Effector memory CD4-positive, alpha-beta T cell (primary cell): ENCODE measurements at regions not wholly inside any gene's neighbourhood (a gene's known extent, or its start where the extent isn't known, plus 50 kb on each side); places are given as distances from the start of the nearest gene placed in this dataset.

Experiments used
- DNase-seq, 3 donors: peaks; one replicate each; pipeline ENCODE4 v3.0.0-alpha.2; 2020
- H3K27ac ChIP-seq: 2 replicates; pipeline ENCODE4 v1.7.0; 2013; ENCODE audit warnings: mild to moderate bottlenecking, low read length, moderate library complexity; ENCODE audit not compliant: insufficient read depth, poor library complexity, severe bottlenecking
- H3K27me3 ChIP-seq: replicated peaks from 2 replicates; pipeline ENCODE4 v1.7.0; 2013; ENCODE audit warnings: mild to moderate bottlenecking, low read length; ENCODE audit not compliant: insufficient read depth, control insufficient read depth, poor library complexity, severe bottlenecking
- H3K36me3 ChIP-seq: 2 replicates; pipeline ENCODE4 v1.7.0; 2013; ENCODE audit warnings: mild to moderate bottlenecking, low read length, moderate library complexity; ENCODE audit not compliant: control insufficient read depth, insufficient read depth
- H3K4me1 ChIP-seq: 2 replicates; pipeline ENCODE4 v1.7.0; 2013; ENCODE audit warnings: low read length, mild to moderate bottlenecking; ENCODE audit not compliant: control insufficient read depth, insufficient read depth, poor library complexity, severe bottlenecking
- H3K4me3 ChIP-seq: 2 replicates; pipeline ENCODE4 v1.7.0; 2013; ENCODE audit warnings: low read length, low read depth, mild to moderate bottlenecking; ENCODE audit not compliant: insufficient read depth, poor library complexity, severe bottlenecking
- H3K9me3 ChIP-seq: 2 replicates; pipeline ENCODE4 v1.7.0; 2013; ENCODE audit warnings: mild to moderate bottlenecking, low read length, moderate library complexity; ENCODE audit not compliant: control insufficient read depth

DNA sequence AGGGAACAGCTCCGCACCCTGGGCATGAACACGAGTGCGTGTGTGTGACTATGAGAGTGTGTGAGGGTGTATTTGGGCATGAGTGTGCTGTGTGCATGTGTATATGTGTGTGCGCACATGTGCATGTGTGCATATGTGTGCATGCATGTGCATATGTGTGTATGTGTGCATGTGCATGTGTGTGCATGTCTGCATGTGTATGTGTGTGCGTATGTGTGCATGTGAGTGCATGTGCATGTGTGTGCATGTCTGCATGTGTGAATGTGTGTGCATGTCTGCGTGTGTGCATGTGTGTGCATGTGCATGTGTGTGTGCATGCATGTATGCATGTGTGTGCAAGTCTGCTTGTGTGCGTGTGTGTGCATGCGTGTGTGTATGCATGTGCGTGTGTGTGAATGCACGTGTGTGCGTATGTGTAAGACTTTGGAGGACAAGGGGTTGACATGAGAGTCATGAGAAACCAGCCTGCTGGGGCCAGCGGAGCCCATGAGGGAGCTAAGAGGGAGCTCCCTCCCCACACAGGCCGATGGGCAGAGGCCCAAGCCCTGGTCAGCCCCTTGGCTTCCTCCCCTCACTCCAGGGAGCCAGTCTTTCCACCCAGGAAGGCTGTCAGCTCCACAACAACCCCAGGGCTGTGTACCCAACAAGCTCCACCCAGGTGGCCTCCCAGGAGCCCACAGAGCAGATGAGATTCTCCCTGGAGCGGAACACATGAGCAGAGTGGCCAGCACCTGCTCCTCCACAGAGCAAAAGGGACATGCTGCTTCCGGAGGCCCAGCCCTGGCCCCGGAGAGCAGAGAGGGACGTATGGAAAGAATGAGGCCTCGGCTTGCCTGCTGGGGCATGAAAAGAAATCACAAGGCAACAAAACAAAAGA is 142.5 kb upstream of the PPP2R2D start:
- H3K4me3 ChIP-seq = no peak overlapping the region
- no peaks in the 10 kb centered on the region for H3K4me1 ChIP-seq
- H3K36me3 ChIP-seq = no peaks in the 10 kb centered on the region
- DNase-seq = no peak
- H3K9me3 ChIP-seq = no peaks in the 10 kb centered on the region
- no peaks in the 10 kb centered on the region for H3K27me3 ChIP-seq
- H3K27ac ChIP-seq = no peak overlapping the region

DNA sequence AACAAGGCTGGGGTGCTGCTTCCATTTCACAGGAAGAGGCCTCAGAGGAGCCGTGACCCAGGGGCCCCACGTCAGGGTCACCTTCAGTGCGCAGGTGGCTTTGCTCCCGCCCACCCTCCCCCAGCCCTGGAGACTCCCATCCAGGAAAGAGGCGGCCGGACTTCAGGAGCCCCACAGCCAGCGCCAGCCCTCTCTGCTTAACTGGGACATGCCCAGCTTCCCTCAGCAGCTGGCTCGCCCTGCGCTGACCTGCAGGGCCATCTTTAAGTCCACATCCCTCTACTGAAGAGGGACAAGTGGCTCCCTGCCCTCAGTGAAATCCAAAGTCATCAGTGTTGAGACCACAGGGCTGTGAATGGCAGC is 141.9 kb upstream of the PPP2R2D start:
- no peak overlapping the region for H3K4me3 ChIP-seq
- no peaks in the 10 kb centered on the region for H3K9me3 ChIP-seq
- DNase-seq = no peak
- H3K27me3 ChIP-seq = no peaks in the 10 kb centered on the region
- H3K4me1 ChIP-seq = no peaks in the 10 kb centered on the region
- H3K27ac ChIP-seq = no peak overlapping the region
- no peaks in the 10 kb centered on the region for H3K36me3 ChIP-seq

DNA sequence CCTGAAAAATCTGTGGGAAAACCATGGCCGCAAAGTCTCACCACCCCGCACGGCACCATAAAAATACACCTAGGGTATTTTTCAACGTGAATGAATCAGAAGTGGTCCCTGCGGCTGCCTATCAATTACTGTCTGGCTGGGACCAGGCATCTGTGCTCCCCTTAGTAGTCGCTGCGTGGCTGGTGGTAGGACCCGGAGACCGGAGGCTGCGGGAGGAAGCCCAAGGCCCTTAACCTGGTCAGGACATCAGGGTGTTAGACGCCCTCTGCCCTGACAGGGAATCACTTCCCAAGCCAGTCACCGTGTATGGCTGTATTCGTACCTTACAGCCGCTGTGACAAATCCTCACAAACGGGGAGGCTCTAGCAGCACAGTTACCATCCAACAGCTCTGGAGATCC is 141.5 kb upstream of the PPP2R2D start:
- no peaks in the 10 kb centered on the region for H3K4me1 ChIP-seq
- no peak overlapping the region for H3K27ac ChIP-seq
- H3K9me3 ChIP-seq = no peaks in the 10 kb centered on the region
- no peaks in the 10 kb centered on the region for H3K27me3 ChIP-seq
- no peak overlapping the region for H3K4me3 ChIP-seq
- no peaks in the 10 kb centered on the region for H3K36me3 ChIP-seq
- DNase-seq = no peak

DNA sequence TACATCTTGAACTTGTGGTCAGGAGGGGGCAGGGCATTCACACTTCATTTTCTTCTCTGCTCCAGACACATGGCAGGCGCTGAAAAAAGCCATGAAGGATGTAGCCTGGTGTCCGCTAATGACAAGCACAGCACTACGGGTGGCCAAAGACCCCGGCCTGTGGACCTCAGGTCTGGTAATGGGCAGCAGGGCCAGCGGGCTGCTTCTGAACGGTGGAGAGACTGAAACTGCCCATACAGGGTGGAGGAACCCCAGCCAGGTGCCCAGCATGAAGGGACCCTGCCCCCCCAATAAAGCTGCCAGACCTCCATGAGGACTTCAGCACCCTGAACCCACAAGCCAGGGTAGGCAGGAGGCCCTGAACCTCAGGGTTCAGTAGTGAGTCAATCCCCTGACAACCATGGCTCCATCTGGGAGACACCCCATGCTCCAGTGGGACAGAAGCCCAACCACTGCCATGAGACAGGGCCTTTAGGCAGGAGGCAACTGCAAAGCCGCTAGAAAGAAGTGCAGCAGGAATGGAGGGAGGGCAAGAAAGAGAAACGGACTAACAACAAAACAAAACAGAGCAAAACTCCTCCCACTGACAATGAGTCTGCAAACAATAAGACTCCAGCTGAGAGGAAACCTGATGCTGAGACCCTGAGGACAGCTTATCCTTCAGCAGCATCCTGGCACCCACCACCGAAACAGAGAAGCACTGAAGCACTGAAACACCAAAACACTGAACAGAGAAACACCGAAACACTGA is 140.2 kb upstream of the PPP2R2D start:
- Histone ChIP-seq H3K9me3 (no peaks in the 10 kb centered on the region), H3K4me3 (no peak overlapping the region), H3K27ac (no peak overlapping the region), H3K36me3 (no peaks in the 10 kb centered on the region), H3K27me3 (no peaks in the 10 kb centered on the region), H3K4me1 (no peaks in the 10 kb centered on the region)
- DNase-seq = no peak

DNA sequence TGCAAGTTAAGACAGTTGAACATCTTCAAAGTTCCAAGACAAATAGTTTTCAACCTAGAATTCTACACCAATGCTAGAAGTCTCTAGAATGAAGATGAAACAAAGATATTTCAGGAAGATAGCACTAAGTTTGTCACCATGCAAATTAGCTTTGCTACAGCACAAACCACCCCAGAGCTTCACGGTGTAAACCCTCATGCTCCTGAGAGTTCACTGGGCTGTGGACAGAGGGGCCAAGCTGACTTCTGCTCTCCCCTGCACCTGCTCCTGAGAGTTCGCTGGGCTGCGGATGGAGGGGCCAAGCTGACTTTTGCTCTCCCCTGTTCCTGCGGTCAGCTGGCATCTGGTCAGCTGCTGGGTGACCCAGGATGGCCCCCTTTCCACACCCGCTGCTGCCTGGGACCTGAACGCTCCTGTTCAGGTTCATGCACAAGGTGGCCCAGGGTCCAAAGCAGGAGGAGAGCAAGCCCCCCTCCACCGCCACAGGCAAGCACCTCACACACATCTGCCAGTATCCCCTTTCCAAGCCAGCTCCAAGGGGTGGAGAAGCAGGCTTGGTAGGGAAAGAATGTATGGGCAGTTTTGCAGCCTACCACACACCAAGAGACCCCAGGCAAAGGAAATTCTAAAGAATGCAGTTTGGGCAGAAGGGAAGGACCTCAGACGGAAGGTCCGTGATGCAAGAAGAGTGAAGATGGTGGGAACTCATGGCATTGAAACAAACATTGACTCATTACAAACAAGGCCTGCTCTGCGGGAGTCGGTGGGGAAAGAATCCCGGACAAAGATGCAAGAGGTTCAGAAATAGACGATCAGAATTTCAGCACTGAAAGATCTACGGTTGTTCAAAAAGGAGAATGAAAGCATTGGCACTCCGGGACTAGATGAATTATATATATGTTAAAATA is 137.8 kb upstream of the PPP2R2D start:
- Histone ChIP-seq H3K36me3 (no peaks in the 10 kb centered on the region), H3K4me3 (no peak overlapping the region), H3K9me3 (no peaks in the 10 kb centered on the region), H3K27me3 (no peaks in the 10 kb centered on the region), H3K4me1 (no peaks in the 10 kb centered on the region), H3K27ac (no peak overlapping the region)
- DNase-seq = no peak

DNA sequence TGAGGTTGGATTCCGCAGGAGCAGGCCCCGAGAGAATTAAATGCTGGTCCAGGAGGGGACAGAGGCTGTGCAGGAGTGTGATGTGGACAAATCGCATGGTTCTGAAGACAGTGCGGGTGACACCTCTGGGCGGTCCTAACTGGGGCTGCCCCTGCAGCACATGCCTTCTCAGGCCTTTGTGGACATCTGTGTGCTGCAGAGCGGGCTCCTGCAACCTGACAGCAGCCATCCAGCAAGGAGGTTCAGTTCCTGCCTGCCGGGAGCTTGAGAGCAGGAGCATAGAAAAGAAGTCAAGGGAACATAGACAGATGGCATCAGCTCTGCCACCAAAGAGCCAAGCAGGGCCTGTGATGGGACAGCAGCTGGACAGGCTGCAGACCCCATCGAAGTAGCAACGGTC is 135.9 kb upstream of the PPP2R2D start:
- no peak overlapping the region for H3K27ac ChIP-seq
- H3K4me1 ChIP-seq = no peaks in the 10 kb centered on the region
- H3K9me3 ChIP-seq = no peaks in the 10 kb centered on the region
- no peaks in the 10 kb centered on the region for H3K36me3 ChIP-seq
- no peak overlapping the region for H3K4me3 ChIP-seq
- no peak for DNase-seq
- H3K27me3 ChIP-seq = no peaks in the 10 kb centered on the region

DNA sequence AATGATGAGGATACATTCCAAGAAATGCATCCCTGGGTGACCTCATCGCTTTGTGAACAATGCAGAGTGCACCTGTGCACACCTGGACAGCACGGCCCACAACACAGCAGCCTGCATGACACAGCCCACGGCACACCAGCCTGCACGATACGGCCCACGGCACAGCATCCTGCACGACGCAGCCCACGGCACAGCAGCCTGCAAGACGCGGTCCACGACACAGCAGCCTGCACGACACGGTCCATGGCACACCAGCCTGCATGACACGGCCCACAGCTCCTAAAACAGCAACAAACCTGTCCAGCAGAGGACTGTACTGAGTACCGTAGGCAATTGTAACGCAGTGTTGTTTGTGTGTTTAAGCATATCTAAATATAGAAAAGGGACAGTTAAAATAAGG is 134.7 kb upstream of the PPP2R2D start:
- H3K27me3 ChIP-seq = no peaks in the 10 kb centered on the region
- no peaks in the 10 kb centered on the region for H3K9me3 ChIP-seq
- no peak overlapping the region for H3K4me3 ChIP-seq
- H3K4me1 ChIP-seq = no peaks in the 10 kb centered on the region
- no peak overlapping the region for H3K27ac ChIP-seq
- H3K36me3 ChIP-seq = no peaks in the 10 kb centered on the region
- DNase-seq = no peak

DNA sequence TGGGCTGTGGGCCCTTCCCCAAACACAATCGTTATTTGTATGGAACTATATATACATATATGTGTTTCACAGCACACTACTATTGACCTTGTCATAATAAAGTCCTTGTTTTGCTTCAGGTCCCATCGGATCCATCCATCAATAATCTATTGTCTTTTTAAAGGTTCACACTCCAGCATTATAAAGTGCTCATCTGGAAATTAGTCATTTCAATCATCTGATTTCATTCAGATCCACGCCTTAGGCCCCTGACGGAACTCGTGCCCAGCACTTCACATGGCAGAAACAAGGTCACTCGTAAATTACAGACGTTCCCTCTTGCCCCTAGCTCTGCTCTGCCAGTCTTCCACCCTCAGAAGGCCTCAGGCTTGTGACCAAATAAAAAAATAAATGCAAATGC is 133.1 kb upstream of the PPP2R2D start:
- DNase-seq = no peak
- Histone ChIP-seq H3K4me3 (no peak overlapping the region), H3K36me3 (no peaks in the 10 kb centered on the region), H3K9me3 (no peaks in the 10 kb centered on the region), H3K4me1 (no peaks in the 10 kb centered on the region), H3K27ac (no peak overlapping the region), H3K27me3 (peaks cover 3% of the 10 kb centered on the region)

DNA sequence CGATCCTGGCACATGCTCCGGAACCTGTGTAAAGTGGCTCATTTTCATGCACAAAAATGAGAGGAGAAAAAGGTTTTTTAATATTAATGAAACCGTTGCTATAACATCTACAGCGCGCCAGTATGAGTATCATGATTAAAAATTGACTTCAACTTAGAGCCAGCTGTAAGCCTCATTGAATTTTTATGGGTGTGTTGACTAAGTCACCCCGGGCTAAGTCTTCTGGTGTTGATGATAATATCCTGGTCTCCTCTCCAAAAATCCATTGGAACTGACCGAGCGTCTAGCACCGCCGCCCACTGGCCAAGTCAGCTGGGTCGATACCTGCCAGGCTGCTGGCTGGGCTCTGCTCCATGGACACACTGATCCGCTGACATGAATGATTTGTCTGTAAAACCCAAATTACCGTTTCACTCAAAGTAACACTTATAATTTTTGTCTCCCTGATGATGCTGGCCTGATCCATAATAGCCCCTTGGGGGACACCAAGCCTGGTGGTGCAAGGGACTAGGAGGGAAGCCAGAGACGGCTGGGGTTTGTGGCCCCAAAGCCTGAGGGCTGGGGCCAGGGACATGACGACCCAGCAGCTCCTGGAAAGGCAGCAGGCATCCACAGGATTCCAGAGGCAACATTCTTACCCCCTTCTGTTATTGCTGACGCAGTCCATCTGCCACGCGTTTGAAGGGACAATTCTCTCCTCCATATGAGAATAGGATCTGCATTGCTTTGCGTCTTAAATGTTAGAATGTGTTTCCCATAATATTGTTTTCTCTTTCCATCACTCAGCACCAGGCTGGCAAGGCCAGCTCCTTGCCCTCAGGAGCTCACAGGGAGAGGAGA is 131.0 kb upstream of the PPP2R2D start:
- no peak for DNase-seq
- Histone ChIP-seq H3K27ac (no peak overlapping the region), H3K4me3 (no peak overlapping the region), H3K27me3 (peaks cover 3% of the 10 kb centered on the region), H3K4me1 (no peaks in the 10 kb centered on the region), H3K9me3 (no peaks in the 10 kb centered on the region), H3K36me3 (no peaks in the 10 kb centered on the region)
